ENCODE measurements at regions not wholly inside any gene's neighbourhood (a gene's known extent, or its start where the extent isn't known, plus 50 kb on each side); places are given as distances from the start of the nearest gene placed in this dataset.

- no peak overlapping the region for H3K4me3 ChIP-seq (ENCODE audit: severe bottlenecking)
- no peak overlapping the region for H3K27ac ChIP-seq (ENCODE audit: poor library complexity, severe bottlenecking)
- no peaks in the 10 kb centered on the region for H3K4me1 ChIP-seq (ENCODE audit: insufficient read depth, poor library complexity, severe bottlenecking)
- TF ChIP-seq CTCF (IDR thresholded peaks at IDR 0.05; ENCODE audit: poor library complexity, severe bottlenecking) = no peak
- ATAC-seq (ENCODE audit: low read depth) (no peak), DNase-seq (ENCODE audit: low spot score) (no peak)
- no peaks in the 10 kb centered on the region for H3K27me3 ChIP-seq (ENCODE audit: insufficient read depth, poor library complexity, severe bottlenecking)
- H3K9me3 ChIP-seq (ENCODE audit: severe bottlenecking) = no peaks in the 10 kb centered on the region
- no peaks in the 10 kb centered on the region for H3K36me3 ChIP-seq (ENCODE audit: low read depth)
Observed at GRCh38 chr11:90414221-90414620, 191.4 kb upstream of the CHORDC1 start.

GRCh38 chr11:90407350-90407749 lies 184.5 kb upstream of the CHORDC1 start:
- ATAC-seq (ENCODE audit: low read depth) = no peak
- Histone ChIP-seq H3K27me3 (ENCODE audit: insufficient read depth, poor library complexity, severe bottlenecking) (no peaks in the 10 kb centered on the region), H3K4me1 (ENCODE audit: insufficient read depth, poor library complexity, severe bottlenecking) (no peaks in the 10 kb centered on the region), H3K36me3 (ENCODE audit: low read depth) (no peaks in the 10 kb centered on the region), H3K9me3 (ENCODE audit: severe bottlenecking) (no peaks in the 10 kb centered on the region), H3K27ac (ENCODE audit: poor library complexity, severe bottlenecking) (no peak overlapping the region), H3K4me3 (ENCODE audit: severe bottlenecking) (no peak overlapping the region)
- TF ChIP-seq CTCF (IDR thresholded peaks at IDR 0.05; ENCODE audit: poor library complexity, severe bottlenecking) = no peak
- no peak for DNase-seq (ENCODE audit: low spot score)

GRCh38 chr11:90392692-90393091 lies 169.8 kb upstream of the CHORDC1 start:
- H3K27ac ChIP-seq (ENCODE audit: poor library complexity, severe bottlenecking) = no peak overlapping the region
- no peaks in the 10 kb centered on the region for H3K36me3 ChIP-seq (ENCODE audit: low read depth)
- H3K27me3 ChIP-seq (ENCODE audit: insufficient read depth, poor library complexity, severe bottlenecking) = no peaks in the 10 kb centered on the region
- no peak overlapping the region for H3K4me3 ChIP-seq (ENCODE audit: severe bottlenecking)
- DNase-seq (ENCODE audit: low spot score) = no peak
- ATAC-seq (ENCODE audit: low read depth) = no peak; the same call in 2 of the 3 replicates
- H3K4me1 ChIP-seq (ENCODE audit: insufficient read depth, poor library complexity, severe bottlenecking) = no peaks in the 10 kb centered on the region
- no peaks in the 10 kb centered on the region for H3K9me3 ChIP-seq (ENCODE audit: severe bottlenecking)
- peak; percentile 22 for TF ChIP-seq CTCF (IDR thresholded peaks at IDR 0.05; ENCODE audit: poor library complexity, severe bottlenecking)

GRCh38 chr11:90391756-90392155 lies 168.9 kb upstream of the CHORDC1 start:
- no peaks in the 10 kb centered on the region for H3K36me3 ChIP-seq (ENCODE audit: low read depth)
- no peak for TF ChIP-seq CTCF (IDR thresholded peaks at IDR 0.05; ENCODE audit: poor library complexity, severe bottlenecking)
- DNase-seq (ENCODE audit: low spot score) = no peak
- no peak overlapping the region for H3K27ac ChIP-seq (ENCODE audit: poor library complexity, severe bottlenecking)
- H3K27me3 ChIP-seq (ENCODE audit: insufficient read depth, poor library complexity, severe bottlenecking) = no peaks in the 10 kb centered on the region
- ATAC-seq (ENCODE audit: low read depth) = no peak
- no peak overlapping the region for H3K4me3 ChIP-seq (ENCODE audit: severe bottlenecking)
- no peaks in the 10 kb centered on the region for H3K9me3 ChIP-seq (ENCODE audit: severe bottlenecking)
- no peaks in the 10 kb centered on the region for H3K4me1 ChIP-seq (ENCODE audit: insufficient read depth, poor library complexity, severe bottlenecking)

GRCh38 chr11:90380206-90380605 lies 157.4 kb upstream of the CHORDC1 start:
- Histone ChIP-seq H3K4me3 (ENCODE audit: severe bottlenecking) (no peak overlapping the region), H3K36me3 (ENCODE audit: low read depth) (no peaks in the 10 kb centered on the region), H3K4me1 (ENCODE audit: insufficient read depth, poor library complexity, severe bottlenecking) (no peaks in the 10 kb centered on the region), H3K27me3 (ENCODE audit: insufficient read depth, poor library complexity, severe bottlenecking) (no peaks in the 10 kb centered on the region), H3K9me3 (ENCODE audit: severe bottlenecking) (no peaks in the 10 kb centered on the region), H3K27ac (ENCODE audit: poor library complexity, severe bottlenecking) (no peak overlapping the region)
- no peak for TF ChIP-seq CTCF (IDR thresholded peaks at IDR 0.05; ENCODE audit: poor library complexity, severe bottlenecking)
- no peak for DNase-seq (ENCODE audit: low spot score)
- no peak for ATAC-seq (ENCODE audit: low read depth)
